Panc1 (cell line): ENCODE measurements at regions not wholly inside any gene's neighbourhood (a gene's known extent, or its start where the extent isn't known, plus 50 kb on each side); places are given as distances from the start of the nearest gene placed in this dataset.

Experiments
- POLR2AphosphoS5 ChIP-seq: IDR thresholded peaks from 2 replicates; pipeline ENCODE4 v1.6.1; 2012; ENCODE audit warnings: mild to moderate bottlenecking, low read depth, low read length, moderate library complexity
- SIN3A ChIP-seq: IDR thresholded peaks from 2 replicates; pipeline ENCODE4 v1.6.1; 2012; ENCODE audit warnings: low read depth, mild to moderate bottlenecking, low read length, moderate library complexity, borderline replicate concordance; ENCODE audit not compliant: insufficient read depth
- TF ChIP-seq, protein P1 (sequence below): fragments of 450-650 bp; IDR thresholded peaks from 2 replicates; pipeline ENCODE4 v1.5.1; 2017; ENCODE audit warnings: mild to moderate bottlenecking

DNA sequence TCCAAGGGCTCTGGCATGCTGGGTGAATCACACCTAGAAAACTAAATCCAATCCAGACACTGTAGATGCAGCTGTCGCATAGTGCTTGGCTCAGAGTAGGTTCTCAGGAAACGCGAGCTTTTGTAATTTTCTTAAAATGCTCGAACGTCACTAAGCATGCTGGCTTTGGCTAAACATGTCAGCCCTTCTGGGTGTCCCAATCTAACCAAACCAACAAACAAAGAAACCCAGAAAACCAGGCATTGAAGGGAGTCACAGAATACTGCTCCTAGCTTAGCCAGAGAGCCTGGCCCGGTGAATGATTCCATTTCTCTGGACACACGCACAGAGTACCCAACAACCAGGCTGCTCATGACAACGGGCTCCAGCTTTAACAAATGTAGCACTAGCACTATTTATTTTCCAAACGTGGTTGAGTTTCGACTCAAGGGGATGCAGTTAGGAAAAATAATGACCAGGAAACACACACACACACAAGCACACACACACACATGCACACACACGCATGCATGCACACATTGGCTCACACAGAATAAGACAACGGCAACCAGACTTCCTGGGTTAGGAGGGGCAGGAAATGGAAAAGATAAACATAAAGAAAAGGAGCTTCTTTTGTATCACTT, 492.6 kb downstream of the MIAT start:
- TF ChIP-seq, protein P1, sequence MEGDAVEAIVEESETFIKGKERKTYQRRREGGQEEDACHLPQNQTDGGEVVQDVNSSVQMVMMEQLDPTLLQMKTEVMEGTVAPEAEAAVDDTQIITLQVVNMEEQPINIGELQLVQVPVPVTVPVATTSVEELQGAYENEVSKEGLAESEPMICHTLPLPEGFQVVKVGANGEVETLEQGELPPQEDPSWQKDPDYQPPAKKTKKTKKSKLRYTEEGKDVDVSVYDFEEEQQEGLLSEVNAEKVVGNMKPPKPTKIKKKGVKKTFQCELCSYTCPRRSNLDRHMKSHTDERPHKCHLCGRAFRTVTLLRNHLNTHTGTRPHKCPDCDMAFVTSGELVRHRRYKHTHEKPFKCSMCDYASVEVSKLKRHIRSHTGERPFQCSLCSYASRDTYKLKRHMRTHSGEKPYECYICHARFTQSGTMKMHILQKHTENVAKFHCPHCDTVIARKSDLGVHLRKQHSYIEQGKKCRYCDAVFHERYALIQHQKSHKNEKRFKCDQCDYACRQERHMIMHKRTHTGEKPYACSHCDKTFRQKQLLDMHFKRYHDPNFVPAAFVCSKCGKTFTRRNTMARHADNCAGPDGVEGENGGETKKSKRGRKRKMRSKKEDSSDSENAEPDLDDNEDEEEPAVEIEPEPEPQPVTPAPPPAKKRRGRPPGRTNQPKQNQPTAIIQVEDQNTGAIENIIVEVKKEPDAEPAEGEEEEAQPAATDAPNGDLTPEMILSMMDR, result no peak
- TF ChIP-seq POLR2AphosphoS5 (no peak), SIN3A (no peak)
